ENCODE measurements at regions not wholly inside any gene's neighbourhood (a gene's known extent, or its start where the extent isn't known, plus 50 kb on each side); places are given as distances from the start of the nearest gene placed in this dataset.

GRCh38 chr6:19410481-19410880 lies 426.7 kb upstream of the ID4 start:
- no peak for DNase-seq (ENCODE audit: low spot score)

- DNase-seq (ENCODE audit: low spot score) = no peak
These were observed 423.8 kb upstream of the ID4 start for GRCh38 chr6:19413323-19413722.

GRCh38 chr6:19415605-19416326 lies 421.4 kb upstream of the ID4 start:
- DNase-seq (ENCODE audit: low spot score) = no peak

- DNase-seq (ENCODE audit: low spot score) = no peak
These were observed 420.4 kb upstream of the ID4 start for GRCh38 chr6:19416811-19417210.

- DNase-seq (ENCODE audit: low spot score) = no peak
These were observed 419.5 kb upstream of the ID4 start for GRCh38 chr6:19417713-19418112.

GRCh38 chr6:19424853-19425252 lies 412.3 kb upstream of the ID4 start:
- no peak for DNase-seq (ENCODE audit: low spot score)

- DNase-seq (ENCODE audit: low spot score) = no peak
These were observed 409.6 kb upstream of the ID4 start for GRCh38 chr6:19427548-19427947.

- no peak for DNase-seq (ENCODE audit: low spot score)
These were observed 404.1 kb upstream of the ID4 start for GRCh38 chr6:19432966-19433498.

- DNase-seq (ENCODE audit: low spot score) = no peak
These were observed 403.1 kb upstream of the ID4 start for GRCh38 chr6:19434065-19434464.

GRCh38 chr6:19435755-19436154 lies 401.4 kb upstream of the ID4 start:
- no peak for DNase-seq (ENCODE audit: low spot score)

- DNase-seq (ENCODE audit: low spot score) = no peak
These were observed 398.4 kb upstream of the ID4 start for GRCh38 chr6:19438566-19439353.

- no peak for DNase-seq (ENCODE audit: low spot score)
These were observed 396.6 kb upstream of the ID4 start for GRCh38 chr6:19440531-19440930.

GRCh38 chr6:19443411-19443810 lies 393.8 kb upstream of the ID4 start:
- no peak for DNase-seq (ENCODE audit: low spot score)

- no peak for DNase-seq (ENCODE audit: low spot score)
These were observed 393.1 kb upstream of the ID4 start for GRCh38 chr6:19444041-19444440.

GRCh38 chr6:19444481-19444880 lies 392.7 kb upstream of the ID4 start:
- DNase-seq (ENCODE audit: low spot score) = no peak

GRCh38 chr6:19446570-19446969 lies 390.6 kb upstream of the ID4 start:
- no peak for DNase-seq (ENCODE audit: low spot score)

- no peak for DNase-seq (ENCODE audit: low spot score)
These were observed 386.5 kb upstream of the ID4 start for GRCh38 chr6:19450651-19451050.

GRCh38 chr6:19452495-19452894 lies 384.7 kb upstream of the ID4 start:
- DNase-seq (ENCODE audit: low spot score) = no peak

GRCh38 chr6:19454001-19454720 lies 383.0 kb upstream of the ID4 start:
- DNase-seq (ENCODE audit: low spot score) = no peak

GRCh38 chr6:19454721-19455392 lies 382.3 kb upstream of the ID4 start:
- DNase-seq (ENCODE audit: low spot score) = no peak

- no peak for DNase-seq (ENCODE audit: low spot score)
These were observed 373.9 kb upstream of the ID4 start for GRCh38 chr6:19463250-19463649.

- DNase-seq (ENCODE audit: low spot score) = no peak
These were observed 373.2 kb upstream of the ID4 start for GRCh38 chr6:19463925-19464324.

Data from HuH-7 (cell line).